H1 (cell line): ENCODE measurements at regions not wholly inside any gene's neighbourhood (a gene's known extent, or its start where the extent isn't known, plus 50 kb on each side); places are given as distances from the start of the nearest gene placed in this dataset.
A peak's percentile ranks its signal among the peaks of the same experiment; 100 is the strongest.

Experiments
- CTCF ChIA-PET: fragments of 300-600 bp; sonication (Branson Sonifier 250); formaldehyde crosslinking; loops from one replicate; lab custom pipeline; 2021; ENCODE audit not compliant: partially characterized antibody; lab: Charles Lee
- POLR2A ChIA-PET: fragments of 300-600 bp; sonication (Branson Sonifier 250); formaldehyde crosslinking; loops from one replicate; lab custom pipeline; 2021; ENCODE audit warnings: inconsistent platforms; ENCODE audit not compliant: partially characterized antibody; lab: Charles Lee
- DNase-seq, 2 experiments: peaks; one replicate each; pipeline versions ENCODE4 v3.0.0 to v3.0.0-alpha.2; 2010 to 2022; ENCODE audit warnings: low spot score in 2 of 2, low read depth in 1 of 2, mixed read lengths in 1 of 2
- FAIRE-seq: peaks from 2 replicates; lab custom pipeline; 2011; peaks lifted over from hg19 to GRCh38; lab: Jason Lieb, UNC
- H2AFZ ChIP-seq: 2 replicates; pipeline ENCODE4 v1.8.1; 2012; ENCODE audit warnings: low read length, inconsistent platforms
- H2AK5ac ChIP-seq: 2 replicates; pipeline ENCODE4 v1.6.1; 2013; ENCODE audit warnings: low read depth, low read length
- H2BK120ac ChIP-seq: replicated peaks from 2 replicates; pipeline ENCODE3; 2013; ENCODE audit warnings: low read depth, low read length, inconsistent platforms
- H2BK12ac ChIP-seq: 2 replicates; pipeline ENCODE4 v1.6.1; 2013; ENCODE audit warnings: low read depth, low read length
- H2BK15ac ChIP-seq: 2 replicates; pipeline ENCODE4 v1.6.1; 2013; ENCODE audit warnings: low read length
- H2BK20ac ChIP-seq: 2 replicates; pipeline ENCODE4 v1.6.1; 2013; ENCODE audit warnings: low read length
- H2BK5ac ChIP-seq: 2 replicates; pipeline ENCODE4 v1.6.1; 2013; ENCODE audit warnings: low read depth, low read length
- H3K14ac ChIP-seq: 2 replicates; pipeline ENCODE4 v1.6.1; 2013; ENCODE audit warnings: inconsistent platforms; ENCODE audit not compliant: insufficient read length
- H3K18ac ChIP-seq: 2 replicates; pipeline ENCODE4 v1.6.1; 2013; ENCODE audit warnings: low read length; ENCODE audit errors: extremely low read depth
- H3K23ac ChIP-seq: 2 replicates; pipeline ENCODE4 v1.6.1; 2013; ENCODE audit warnings: inconsistent platforms; ENCODE audit not compliant: insufficient read length
- H3K23me2 ChIP-seq: 2 replicates; pipeline ENCODE4 v1.6.1; 2013; ENCODE audit warnings: low read depth, low read length
- H3K27ac ChIP-seq: 2 replicates; pipeline ENCODE4 v1.6.1; 2011; ENCODE audit warnings: low read depth, low read length, inconsistent platforms
- H3K27me3 ChIP-seq, 4 experiments: replicated peaks in 1 of 4; 1 replicate in 1 of 4; 2 replicates in 3 of 4; pipeline versions ENCODE4 v1.6.1 to v1.8.1; 2011 to 2013; ENCODE audit warnings: low read length in 3 of 4, mild to moderate bottlenecking in 3 of 4, inconsistent platforms in 2 of 4, mixed read lengths in 2 of 4, moderate library complexity in 1 of 4; ENCODE audit not compliant: control insufficient read depth in 3 of 4, insufficient read depth in 3 of 4; ENCODE audit errors: extremely low read depth in 1 of 4
- H3K36me3 ChIP-seq, 4 experiments: 2 replicates each; pipeline versions ENCODE4 v1.6.1 to v1.8.1; 2011 to 2013; ENCODE audit warnings: mild to moderate bottlenecking in 4 of 4, low read length in 3 of 4, moderate library complexity in 2 of 4, control low read depth in 1 of 4, inconsistent platforms in 1 of 4; ENCODE audit not compliant: insufficient read depth in 4 of 4, control insufficient read depth in 2 of 4
- H3K4ac ChIP-seq: replicated peaks from 2 replicates; pipeline ENCODE3; 2013; ENCODE audit warnings: low read length, low read depth, mixed read lengths, inconsistent platforms; ENCODE audit not compliant: insufficient read length
- H3K4me1 ChIP-seq, 4 experiments: replicated peaks in 1 of 4; 1 replicate in 1 of 4; 2 replicates in 3 of 4; pipeline versions ENCODE4 v1.6.1 to v1.8.1; 2011 to 2013; ENCODE audit warnings: low read length in 3 of 4, inconsistent platforms in 2 of 4, mixed read lengths in 1 of 4; ENCODE audit not compliant: insufficient read depth in 4 of 4, control insufficient read depth in 3 of 4
- H3K4me2 ChIP-seq, 2 experiments: 2 replicates each; pipeline versions ENCODE4 v1.6.1 to v1.8.1; 2011 to 2013; ENCODE audit warnings: low read depth in 2 of 2, low read length in 2 of 2, control low read depth in 1 of 2, inconsistent platforms in 1 of 2, mild to moderate bottlenecking in 1 of 2; ENCODE audit not compliant: insufficient read depth in 1 of 2
- H3K4me3 ChIP-seq, 4 experiments: fragments of 200-600, 300-600 bp in 1 of 4; sonication (generic), shearing (Covaris generic), sonication (Bioruptor Twin) in 1 of 4; 2 replicates each; pipeline versions ENCODE4 v1.5.1 to v1.8.1; 2011 to 2016; ENCODE audit warnings: low read length in 4 of 4, low read depth in 3 of 4, control low read depth in 2 of 4, inconsistent platforms in 2 of 4, mild to moderate bottlenecking in 2 of 4, mixed read lengths in 1 of 4, moderate library complexity in 1 of 4; ENCODE audit not compliant: insufficient read depth in 2 of 4; ENCODE audit errors: extremely low read depth in 1 of 4
- H3K56ac ChIP-seq: replicated peaks from 2 replicates; pipeline ENCODE3; 2013; ENCODE audit warnings: low read depth, mild to moderate bottlenecking, mixed read lengths, low read length, inconsistent platforms; ENCODE audit not compliant: insufficient read length
- H3K79me1 ChIP-seq: 2 replicates; pipeline ENCODE4 v1.6.1; 2013; ENCODE audit warnings: low read depth, low read length, control low read depth
- H3K79me2 ChIP-seq, 2 experiments: 2 replicates each; pipeline versions ENCODE4 v1.6.1 to v1.8.1; 2012 to 2013; ENCODE audit warnings: low read length in 2 of 2, mild to moderate bottlenecking in 2 of 2, inconsistent platforms in 1 of 2; ENCODE audit not compliant: insufficient read depth in 2 of 2, control insufficient read depth in 1 of 2
- H3K9ac ChIP-seq, 4 experiments: replicated peaks in 1 of 4; 1 replicate in 1 of 4; 2 replicates in 3 of 4; pipeline versions ENCODE4 v1.6.1 to v1.8.1; 2011 to 2013; ENCODE audit warnings: low read depth in 3 of 4, low read length in 3 of 4, control low read depth in 2 of 4, mild to moderate bottlenecking in 2 of 4, moderate library complexity in 2 of 4, inconsistent platforms in 1 of 4; ENCODE audit errors: extremely low read depth in 1 of 4
- H3K9me3 ChIP-seq, 2 experiments: 2 replicates each; pipeline versions ENCODE4 v1.6.1 to v1.8.1; 2012 to 2013; ENCODE audit warnings: mild to moderate bottlenecking in 2 of 2, moderate library complexity in 2 of 2, control low read depth in 1 of 2, inconsistent platforms in 1 of 2, low read depth in 1 of 2, low read length in 1 of 2, mixed read lengths in 1 of 2; ENCODE audit not compliant: insufficient read depth in 2 of 2
- H4K20me1 ChIP-seq, 2 experiments: replicated peaks in 1 of 2; 2 replicates each; pipeline versions ENCODE3 to v1.8.1; 2011 to 2013; ENCODE audit warnings: inconsistent platforms in 2 of 2, low read length in 2 of 2, mild to moderate bottlenecking in 1 of 2; ENCODE audit not compliant: insufficient read depth in 2 of 2, control insufficient read depth in 1 of 2
- H4K5ac ChIP-seq: 2 replicates; pipeline ENCODE4 v1.6.1; 2013; ENCODE audit warnings: low read length, low read depth, mixed read lengths, inconsistent platforms; ENCODE audit not compliant: insufficient read length
- H4K8ac ChIP-seq: 2 replicates; pipeline ENCODE4 v1.8.0; 2013; ENCODE audit warnings: mild to moderate bottlenecking, moderate library complexity, low read length, inconsistent platforms; ENCODE audit not compliant: insufficient read depth; ENCODE audit errors: extremely low read depth
- H4K91ac ChIP-seq: replicated peaks from 2 replicates; pipeline ENCODE3; 2013; ENCODE audit warnings: low read length, mixed read lengths, inconsistent platforms; ENCODE audit not compliant: insufficient read length
- KDM4A ChIP-seq: IDR thresholded peaks from one replicate; pipeline ENCODE4 v1.7.1; 2012; ENCODE audit warnings: low read depth, mild to moderate bottlenecking, moderate library complexity, low read length, inconsistent platforms; ENCODE audit not compliant: severe bottlenecking
- NANOG ChIP-seq: IDR thresholded peaks from 2 replicates; pipeline ENCODE4 v1.6.1; 2011; ENCODE audit warnings: low read length, low read depth, mild to moderate bottlenecking, inconsistent platforms; ENCODE audit not compliant: insufficient read depth, poor library complexity, severe bottlenecking
- POLR2A ChIP-seq, 2 experiments: IDR thresholded peaks; 1 replicate in 1 of 2; 2 replicates in 1 of 2; pipeline ENCODE4 v1.6.1; 2011; ENCODE audit warnings: low read depth in 2 of 2, low read length in 2 of 2, mild to moderate bottlenecking in 2 of 2; ENCODE audit errors: control extremely low read depth in 1 of 2
- SIRT6 ChIP-seq: IDR thresholded peaks from one replicate; pipeline ENCODE4 v1.7.1; 2012; ENCODE audit warnings: low read length, inconsistent platforms
- WGBS, 2 experiments: shearing (Covaris generic) in 1 of 2; methylation state at CpG; one replicate each; pipeline versions ENCODE4 v1.1.6 to v1.1.7; 2013 to 2015; ENCODE audit warnings: low lambda C conversion rate in 2 of 2, mixed read lengths in 2 of 2, inconsistent platforms in 1 of 2, low coverage in 1 of 2, missing lambda C conversion rate in 1 of 2; ENCODE audit not compliant: insufficient replicate concordance in 2 of 2, insufficient coverage in 1 of 2, insufficient read length in 1 of 2; ENCODE audit errors: extremely low coverage in 1 of 2, missing lambda C conversion rate in 1 of 2; 5-methylcytosine and 5-hydroxymethylcytosine counted together

GRCh38 chr13:84823528-84823927, 941.3 kb upstream of the SLITRK1 start:
- H3K79me1 ChIP-seq = no peaks in the 10 kb centered on the region
- POLR2A ChIA-PET = no interaction called here
- no peak for FAIRE-seq

More at GRCh38 chr13:84823528-84823927, 941.3 kb upstream of the SLITRK1 start:
- H3K9ac ChIP-seq = no peak overlapping the region
- no peak overlapping the region for H3K14ac ChIP-seq
- no peak overlapping the region for H3K4ac ChIP-seq
- 91% methylated on average over 1 of the region's 1 CpG; no CpG with 5 or more reads in 1 of the 2 experiments for WGBS, 2 experiments
- no peaks in the 10 kb centered on the region for H4K20me1 ChIP-seq
- H2BK5ac ChIP-seq = no peak overlapping the region
- no peaks in the 10 kb centered on the region for H3K23me2 ChIP-seq
- no peak overlapping the region for H2BK120ac ChIP-seq
- H2BK15ac ChIP-seq = no peak overlapping the region
- H3K4me3 ChIP-seq = no peak overlapping the region
- H4K5ac ChIP-seq = no peak overlapping the region
- H3K4me1 ChIP-seq = no peaks in the 10 kb centered on the region; a peak in 1 of 7 replicates
- H2AFZ ChIP-seq = peak overlapping the region; percentile 46; the same call in 1 of the 2 replicates
- H4K8ac ChIP-seq = no peak overlapping the region
- no peak overlapping the region for H2BK20ac ChIP-seq
- DNase-seq = no peak
- H3K79me2 ChIP-seq = no peaks in the 10 kb centered on the region
- CTCF ChIA-PET = interaction anchor here (0.6 kb wide), 1 partner anchor 687 kb away, joined by 3 read pairs; no protein-coding TSS in a partner anchor
- H3K18ac ChIP-seq = no peak overlapping the region
- no peaks in the 10 kb centered on the region for H3K27me3 ChIP-seq
- H3K23ac ChIP-seq = no peak overlapping the region
- no peak overlapping the region for H2BK12ac ChIP-seq
- no peak overlapping the region for H3K27ac ChIP-seq
- no peak overlapping the region for H3K4me2 ChIP-seq
- no peaks in the 10 kb centered on the region for H3K9me3 ChIP-seq
- no peaks in the 10 kb centered on the region for H3K36me3 ChIP-seq
- H2AK5ac ChIP-seq = no peak overlapping the region
- no peak for TF ChIP-seq SIRT6
- no peak for TF ChIP-seq NANOG
- TF ChIP-seq KDM4A = no peak
- TF ChIP-seq POLR2A (IDR thresholded peaks at IDR 0.05; ENCODE audit: control extremely low read depth in 1 of 2, low read depth in 2 of 2, low read length in 2 of 2) = no peak
- no peak overlapping the region for H3K56ac ChIP-seq
- H4K91ac ChIP-seq = no peak overlapping the region
